GM12891 (cell line): ENCODE measurements at regions not wholly inside any gene's neighbourhood (a gene's known extent, or its start where the extent isn't known, plus 50 kb on each side); places are given as distances from the start of the nearest gene placed in this dataset.

Experiments used
- POLR2A ChIP-seq: IDR thresholded peaks from 2 replicates; pipeline ENCODE4 v1.6.1; 2011; ENCODE audit warnings: low read depth, low read length, control low read depth
- POLR2AphosphoS5 ChIP-seq: IDR thresholded peaks from 2 replicates; pipeline ENCODE4 v1.6.1; 2011; ENCODE audit warnings: low read depth, low read length, control low read depth
- TAF1 ChIP-seq: IDR thresholded peaks from 2 replicates; pipeline ENCODE4 v1.6.1; 2011; ENCODE audit warnings: low read depth, low read length, control low read depth

- TF ChIP-seq POLR2A (no peak), POLR2AphosphoS5 (no peak), TAF1 (no peak)
Measured at GRCh38 chr4:27096142-27096824, 235.6 kb downstream of the STIM2 start.
